ENCODE measurements at regions not wholly inside any gene's neighbourhood (a gene's known extent, or its start where the extent isn't known, plus 50 kb on each side); places are given as distances from the start of the nearest gene placed in this dataset.
"Not testable (repeated sequence)": the region's sequence is repeated elsewhere in the genome, so short reads cannot be mapped to it uniquely, and the experiment has no call there.

GRCh38 chr16:16448423-16448822 lies 69.5 kb downstream of the NPIPA7 start:
- not testable (repeated sequence) for DNase-seq (ENCODE audit: extremely low read depth, low read depth)

DNA sequence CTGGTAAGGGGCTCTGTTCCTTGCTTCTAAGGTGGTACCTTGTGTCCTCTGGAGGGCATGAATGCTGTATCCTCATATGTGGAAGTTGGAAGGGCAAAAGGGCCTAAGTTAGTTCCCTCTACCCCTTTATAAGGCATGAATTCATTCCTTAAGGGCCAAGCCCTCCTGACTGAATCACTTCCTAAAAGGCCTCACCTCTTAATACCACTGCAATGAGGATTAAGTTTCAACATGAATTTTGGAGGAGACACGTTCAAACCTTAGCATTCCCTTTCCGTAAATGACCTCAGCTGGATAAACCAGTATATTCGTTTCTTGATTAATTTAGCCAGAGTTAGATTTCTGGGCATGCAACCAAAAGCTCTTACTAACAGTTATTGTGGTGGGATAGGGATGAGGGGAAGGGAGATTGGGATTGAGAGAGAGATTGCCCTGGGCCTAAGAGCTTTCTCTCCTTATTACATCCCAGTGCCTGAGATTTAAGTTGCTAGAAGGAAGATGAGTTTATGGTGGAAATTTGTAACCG lies 70.8 kb downstream of the NPIPA7 start:
- DNase-seq (ENCODE audit: extremely low read depth, low read depth) = not testable (repeated sequence)

- not testable (repeated sequence) for DNase-seq (ENCODE audit: extremely low read depth, low read depth)
Measured at GRCh38 chr16:16451721-16452410, 72.9 kb downstream of the NPIPA7 start.

DNA sequence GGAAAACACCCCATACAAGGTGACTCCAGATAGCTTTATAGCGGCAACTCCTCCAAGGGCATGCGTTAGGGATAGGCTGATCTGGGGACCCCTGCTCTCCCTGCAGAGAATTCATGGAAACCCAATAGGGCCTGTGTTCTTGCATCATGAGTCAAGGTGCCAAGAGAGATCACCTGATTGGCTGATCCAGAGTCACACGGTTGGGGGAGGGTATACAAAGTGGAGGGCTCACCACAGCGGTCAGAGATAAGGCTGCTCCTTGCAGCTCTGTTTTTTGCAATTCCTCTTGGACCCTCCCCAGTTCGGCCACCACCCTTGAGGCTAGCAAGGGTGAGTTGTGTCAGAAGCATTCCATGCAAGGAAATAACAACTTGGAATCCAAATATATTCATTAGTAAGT lies 79.6 kb downstream of the NPIPA7 start:
- not testable (repeated sequence) for DNase-seq (ENCODE audit: extremely low read depth, low read depth)

GRCh38 chr16:16463792-16464191 lies 84.9 kb downstream of the NPIPA7 start:
- DNase-seq (ENCODE audit: extremely low read depth, low read depth) = not testable (repeated sequence)

DNA sequence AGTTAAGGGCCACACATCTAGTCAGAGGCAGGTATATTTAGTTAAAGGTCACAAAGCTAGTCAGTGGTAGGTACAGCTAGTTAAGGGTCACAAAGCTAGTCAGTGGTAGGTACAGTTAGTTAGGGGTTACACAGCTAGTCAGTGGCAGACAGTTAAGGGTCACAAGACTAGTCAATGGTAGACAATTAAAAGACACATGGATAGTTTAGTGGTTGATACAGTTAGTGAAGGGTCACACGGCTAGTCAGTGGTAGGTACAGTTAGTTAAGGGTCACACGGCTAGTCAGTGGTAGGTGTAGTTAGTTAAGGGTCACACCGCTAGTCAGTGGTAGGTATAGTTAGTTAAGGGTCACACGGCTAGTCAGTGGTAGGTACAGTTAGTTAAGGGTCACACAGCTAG lies 110.0 kb downstream of the NPIPA7 start:
- DNase-seq (ENCODE audit: extremely low read depth, low read depth) = not testable (repeated sequence)

- not testable (repeated sequence) for DNase-seq (ENCODE audit: extremely low read depth, low read depth)
Measured at GRCh38 chr16:16489466-16489865, 110.5 kb downstream of the NPIPA7 start.

- DNase-seq (ENCODE audit: extremely low read depth, low read depth) = not testable (repeated sequence)
Measured at GRCh38 chr16:16494114-16494513, 115.2 kb downstream of the NPIPA7 start.

DNA sequence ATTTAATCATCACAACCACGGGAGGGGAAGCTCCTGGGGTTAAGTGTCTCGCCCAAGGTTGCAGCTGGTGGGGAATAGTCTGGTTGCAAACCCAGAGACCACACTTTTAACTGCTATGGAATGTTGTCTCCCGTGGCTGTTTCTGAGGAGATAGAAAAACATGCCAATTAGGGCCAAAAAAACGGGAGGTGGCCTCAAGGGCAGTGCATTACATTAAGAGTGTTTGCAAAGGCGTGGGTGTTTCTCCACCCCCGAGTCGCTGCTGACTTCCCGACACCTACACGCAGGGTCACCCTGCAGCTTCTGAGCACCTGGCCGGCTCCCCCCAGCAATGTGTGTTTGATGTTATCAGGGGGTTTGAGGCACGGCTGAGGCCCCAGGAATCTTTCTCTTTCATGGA lies 116.1 kb downstream of the NPIPA7 start:
- DNase-seq (ENCODE audit: extremely low read depth, low read depth) = not testable (repeated sequence)

DNA sequence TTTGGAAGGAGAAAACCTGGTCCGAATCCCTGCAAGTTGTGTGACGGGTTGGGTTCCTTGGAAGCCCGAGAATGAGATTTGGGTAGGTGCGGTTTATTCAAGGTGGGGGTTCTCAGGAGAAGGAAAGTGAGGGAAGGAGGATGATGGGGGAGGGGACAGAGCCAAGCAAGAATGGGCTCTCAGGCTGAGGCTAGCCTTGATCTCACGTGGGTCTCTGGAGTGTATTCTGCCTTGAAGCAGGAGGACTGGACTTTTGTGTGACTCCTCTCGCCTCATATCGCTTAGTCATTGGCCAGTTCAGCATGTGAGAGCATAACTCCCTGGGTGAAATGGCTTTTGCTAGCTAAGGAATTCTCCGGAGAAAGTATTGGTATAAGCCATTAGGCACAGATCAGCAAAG lies 120.9 kb downstream of the NPIPA7 start:
- not testable (repeated sequence) for DNase-seq (ENCODE audit: extremely low read depth, low read depth)

- not testable (repeated sequence) for DNase-seq (ENCODE audit: extremely low read depth, low read depth)
Measured at GRCh38 chr16:16507041-16507440, 128.1 kb downstream of the NPIPA7 start.

DNA sequence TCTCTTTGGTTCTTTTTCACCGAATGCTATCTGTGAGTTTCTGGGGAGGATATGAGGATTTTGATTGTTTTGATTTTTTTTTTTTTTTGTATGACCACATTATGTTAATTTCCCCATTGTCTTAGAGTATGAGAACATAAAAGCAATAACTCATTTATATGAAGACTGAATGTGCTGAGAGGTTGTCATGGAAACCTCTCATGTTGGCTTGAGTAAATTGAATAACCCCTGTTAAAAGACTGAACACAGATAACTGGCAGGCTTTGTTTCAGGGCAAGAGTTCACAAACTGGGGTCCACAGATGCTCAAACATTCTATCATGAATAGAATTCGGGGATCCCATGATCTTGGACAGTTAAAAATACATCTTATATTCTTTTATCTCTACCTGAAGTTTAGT lies 129.4 kb downstream of the NPIPA7 start:
- not testable (repeated sequence) for DNase-seq (ENCODE audit: extremely low read depth, low read depth)

DNA sequence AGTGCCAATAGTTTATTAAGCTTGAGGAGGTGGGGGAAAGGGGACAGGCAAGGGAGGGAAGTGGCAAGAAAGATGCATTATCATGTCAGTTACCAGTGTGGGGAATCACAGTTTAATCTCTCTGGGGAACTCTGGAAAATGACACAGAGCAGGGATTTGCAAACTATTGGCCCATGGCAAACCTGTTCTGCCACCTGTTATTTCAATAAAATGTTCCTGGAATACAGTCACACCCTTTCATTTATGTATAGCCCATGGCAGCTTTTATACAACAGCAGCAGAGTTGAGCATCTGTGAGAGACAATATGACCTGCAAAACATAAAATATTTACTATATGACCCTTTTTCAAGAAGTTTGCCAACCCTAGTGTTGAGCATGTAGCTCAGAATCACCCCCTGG lies 140.5 kb downstream of the NPIPA7 start:
- DNase-seq (ENCODE audit: extremely low read depth, low read depth) = not testable (repeated sequence)

GRCh38 chr16:16521239-16522002 lies 142.5 kb downstream of the NPIPA7 start:
- DNase-seq (ENCODE audit: extremely low read depth, low read depth) = not testable (repeated sequence)

DNA sequence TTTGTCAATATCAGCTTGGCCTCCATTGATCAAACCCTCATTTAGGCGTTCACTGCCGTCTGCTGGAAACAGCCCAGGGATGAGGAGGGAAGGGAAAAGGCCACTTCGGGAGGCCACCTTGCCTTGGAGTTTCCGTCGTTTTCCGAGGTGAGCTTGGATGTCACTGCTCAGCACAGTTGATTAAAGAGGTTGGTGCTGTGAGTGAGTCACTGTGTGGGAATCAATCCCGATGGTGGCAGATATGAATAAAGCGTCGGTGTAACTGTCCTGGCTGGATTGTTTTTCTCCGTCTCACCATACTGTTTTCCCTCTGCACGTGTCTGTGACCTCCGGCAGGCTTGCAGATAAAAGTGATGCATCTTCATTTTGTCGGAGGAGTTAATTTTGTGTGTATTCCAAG lies 148.1 kb downstream of the NPIPA7 start:
- DNase-seq (ENCODE audit: extremely low read depth, low read depth) = not testable (repeated sequence)

- not testable (repeated sequence) for DNase-seq (ENCODE audit: extremely low read depth, low read depth)
Measured at GRCh38 chr16:16530744-16531143, 151.8 kb downstream of the NPIPA7 start.

DNA sequence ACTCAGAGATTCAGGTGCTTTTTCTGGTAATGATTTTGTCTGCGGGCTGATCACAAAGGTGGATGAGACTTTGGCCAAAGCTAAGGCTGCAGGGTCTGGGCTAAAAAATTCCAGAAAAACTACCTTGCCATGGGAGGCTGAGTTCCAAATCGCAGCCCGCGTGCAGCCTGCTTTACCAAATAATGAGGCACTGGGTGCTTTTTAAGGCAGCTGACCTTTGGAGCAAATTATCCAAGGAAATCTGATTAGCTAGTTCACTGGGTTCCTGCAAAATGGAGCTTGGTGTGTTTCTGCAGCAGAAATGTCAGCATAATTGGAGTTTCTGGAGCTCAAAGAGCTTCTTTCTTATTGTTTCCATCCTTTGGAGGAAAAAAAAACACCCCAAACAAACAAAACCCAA lies 156.6 kb downstream of the NPIPA7 start:
- not testable (repeated sequence) for DNase-seq (ENCODE audit: extremely low read depth, low read depth)

- not testable (repeated sequence) for DNase-seq (ENCODE audit: extremely low read depth, low read depth)
Measured at GRCh38 chr16:16536151-16536550, 157.2 kb downstream of the NPIPA7 start.

DNA sequence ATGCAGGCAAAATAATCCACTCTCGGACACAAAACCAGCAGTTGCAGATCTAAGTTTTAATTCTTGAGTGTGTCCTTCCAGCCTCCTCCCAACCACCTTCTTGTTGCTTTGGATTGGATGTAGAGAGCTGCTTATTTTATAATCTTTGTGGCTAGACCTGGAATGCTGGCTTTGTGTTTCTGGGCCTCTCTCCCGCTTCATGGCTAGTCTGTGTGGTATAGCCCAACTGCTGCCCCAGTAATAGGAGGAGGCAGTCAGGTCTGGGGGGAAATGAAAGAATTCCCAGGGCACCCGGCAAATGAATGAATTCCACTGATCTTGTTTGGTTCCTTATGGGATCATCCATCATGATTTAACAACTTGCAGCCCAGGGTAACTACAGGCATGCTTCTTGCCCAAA lies 170.8 kb downstream of the NPIPA7 start:
- not testable (repeated sequence) for DNase-seq (ENCODE audit: extremely low read depth, low read depth)

- not testable (repeated sequence) for DNase-seq (ENCODE audit: extremely low read depth, low read depth)
Measured at GRCh38 chr16:16550824-16551223, 171.9 kb downstream of the NPIPA7 start.

GRCh38 chr16:16552819-16553340 lies 173.9 kb downstream of the NPIPA7 start:
- DNase-seq (ENCODE audit: extremely low read depth, low read depth) = not testable (repeated sequence)

Data from NCI-H460 (cell line).